GM18867 (cell line): ENCODE measurements at regions not wholly inside any gene's neighbourhood (a gene's known extent, or its start where the extent isn't known, plus 50 kb on each side); places are given as distances from the start of the nearest gene placed in this dataset.

Experiments
- ATAC-seq: cut with Tn5 transposase; IDR thresholded peaks from one replicate; pipeline ENCODE4 v1.9.1; 2021; ENCODE audit warnings: mild to moderate bottlenecking, moderate library complexity; ENCODE audit not compliant: unreplicated experiment

- ATAC-seq: no peak
Measured at GRCh38 chr4:85381968-85382367, 93.0 kb upstream of the ARHGAP24 start.

DNA sequence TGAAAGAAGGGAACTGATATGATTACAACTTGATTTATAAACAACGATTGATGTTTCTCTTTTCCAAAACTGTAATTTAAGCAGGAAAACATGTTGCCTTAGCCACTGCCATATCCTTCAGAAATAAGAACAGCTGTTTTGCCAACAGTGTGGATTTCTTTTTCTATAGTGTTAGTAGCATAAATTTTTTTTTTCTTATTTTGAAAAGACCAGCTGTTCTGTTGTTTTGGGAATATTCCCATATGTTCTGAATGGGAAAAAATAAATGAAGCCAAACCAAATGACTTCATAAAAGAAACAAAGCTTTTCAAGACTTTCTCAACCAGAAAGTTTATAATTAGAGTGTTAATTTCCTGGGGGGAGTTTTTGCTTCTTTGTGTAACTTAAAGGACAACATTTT lies 83.9 kb upstream of the ARHGAP24 start:
- no peak for ATAC-seq

DNA sequence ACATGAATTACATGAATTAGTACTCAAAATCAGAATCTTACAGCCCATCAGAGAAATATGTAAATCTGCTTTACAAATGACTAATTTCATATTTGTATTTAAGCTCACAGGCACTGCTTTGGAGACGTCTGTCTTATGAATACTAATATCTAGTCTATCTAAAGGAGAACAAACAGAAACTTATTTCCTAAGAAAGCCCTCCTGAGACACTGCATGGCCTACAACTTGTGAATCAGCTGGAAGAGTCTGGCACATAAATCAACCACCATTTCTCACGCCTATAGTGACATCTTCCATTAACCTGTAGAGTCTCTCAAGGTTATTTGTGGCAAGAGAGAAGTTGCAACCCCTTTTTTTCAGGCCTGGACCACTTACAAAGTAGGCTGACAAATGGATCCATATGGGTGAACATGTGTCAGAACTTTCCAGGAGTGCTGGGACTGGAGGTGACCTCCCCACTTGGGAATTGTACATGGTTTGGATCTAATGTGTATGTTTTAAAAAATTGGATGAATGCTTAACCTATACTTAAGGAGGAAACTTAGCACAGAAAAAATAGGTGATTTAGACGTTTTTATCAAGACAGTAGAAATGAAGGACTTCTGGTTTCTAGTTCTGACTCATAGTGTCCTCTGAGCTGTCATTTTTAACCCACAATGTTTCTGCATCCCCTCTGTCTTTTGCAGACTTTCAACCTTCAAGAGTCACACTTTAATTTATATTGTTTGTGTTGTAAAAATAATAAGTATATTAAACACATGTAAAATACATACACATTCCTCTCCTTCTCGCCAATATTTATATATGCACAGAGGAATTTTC lies 83.2 kb upstream of the ARHGAP24 start:
- peak; percentile 92 for ATAC-seq

DNA sequence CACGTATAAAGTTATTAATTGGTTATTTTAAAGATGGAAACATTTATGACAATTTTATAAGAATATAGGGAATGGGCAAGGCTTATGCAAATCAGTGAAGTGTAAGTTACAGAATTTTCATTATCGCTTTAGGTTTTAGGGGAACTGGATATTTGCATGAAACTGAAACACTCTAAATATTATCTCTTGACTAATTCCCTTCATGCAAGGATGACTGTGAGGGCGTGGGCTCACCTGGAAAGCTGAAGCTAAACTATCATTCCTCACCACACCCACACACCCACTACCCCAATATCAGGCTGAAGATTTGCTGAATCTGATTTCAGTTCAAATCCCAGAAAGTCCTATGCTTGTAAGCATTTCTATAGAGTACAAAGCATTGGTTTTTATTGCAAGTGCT lies 81.7 kb upstream of the ARHGAP24 start:
- peak; percentile 47 for ATAC-seq

- ATAC-seq: no peak
Measured at GRCh38 chr4:85398276-85398675, 76.7 kb upstream of the ARHGAP24 start.

- ATAC-seq: peak; percentile 85
Measured at GRCh38 chr4:85399270-85399669, 75.7 kb upstream of the ARHGAP24 start.

DNA sequence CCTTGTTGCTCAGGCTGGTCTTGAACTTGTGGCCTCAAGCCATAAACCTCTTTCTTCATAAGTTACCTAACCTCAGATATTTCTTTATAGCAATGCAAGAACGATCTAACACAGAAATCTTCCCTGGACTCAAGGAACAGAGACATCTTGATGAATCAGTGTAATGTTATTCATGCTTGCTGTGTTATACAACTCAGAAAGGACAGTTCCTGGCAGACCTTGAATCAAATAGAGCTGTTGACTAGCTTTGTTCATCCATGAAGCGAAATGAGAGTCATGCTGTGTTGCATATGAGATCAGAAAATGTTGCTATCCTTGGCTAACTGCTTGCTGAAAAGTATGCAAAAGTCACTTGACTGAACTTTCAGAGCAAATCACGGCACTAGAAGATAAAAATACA lies 72.6 kb upstream of the ARHGAP24 start:
- ATAC-seq: no peak

DNA sequence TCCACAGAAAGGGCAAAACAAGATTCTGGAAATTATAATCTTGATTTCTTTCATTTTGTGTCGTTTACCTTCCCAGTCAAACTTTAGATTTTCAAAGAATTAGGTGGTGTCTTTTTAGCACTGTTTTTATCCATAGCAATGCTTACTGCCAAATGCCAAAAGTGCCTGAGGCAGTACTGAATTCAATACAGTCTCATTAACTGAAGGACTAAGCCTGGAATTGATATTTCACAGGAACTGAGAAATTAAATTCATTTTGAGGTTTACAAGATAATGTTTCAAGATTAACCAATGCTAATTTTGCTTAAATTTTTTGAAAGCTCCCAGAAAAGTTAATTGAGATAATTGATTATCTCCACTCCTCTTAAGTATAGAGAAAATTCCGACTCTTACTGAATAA lies 68.8 kb upstream of the ARHGAP24 start:
- ATAC-seq: no peak

GRCh38 chr4:85407546-85407945 lies 67.4 kb upstream of the ARHGAP24 start:
- no peak for ATAC-seq

GRCh38 chr4:85408301-85408700 lies 66.6 kb upstream of the ARHGAP24 start:
- ATAC-seq: no peak

DNA sequence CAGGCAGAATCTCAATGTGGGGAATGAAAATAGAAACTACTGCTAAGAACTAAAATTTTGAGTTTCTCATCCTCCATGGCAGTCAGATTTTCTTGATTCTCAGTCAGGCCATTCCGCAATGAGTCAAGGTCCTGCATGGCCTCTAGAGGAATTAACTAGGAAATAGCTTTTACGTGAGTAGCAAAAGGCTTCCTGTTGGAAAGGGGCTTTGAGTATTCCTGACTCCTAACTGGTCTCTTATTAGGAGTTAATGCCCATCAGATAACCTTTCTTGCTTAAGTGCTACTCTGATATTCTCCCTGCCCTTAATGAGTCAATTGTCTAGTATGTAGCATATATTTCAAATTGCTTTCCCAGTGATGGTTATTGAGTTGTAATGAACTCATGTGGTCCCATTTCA lies 65.7 kb upstream of the ARHGAP24 start:
- no peak for ATAC-seq

GRCh38 chr4:85411386-85411785 lies 63.6 kb upstream of the ARHGAP24 start:
- ATAC-seq: no peak

DNA sequence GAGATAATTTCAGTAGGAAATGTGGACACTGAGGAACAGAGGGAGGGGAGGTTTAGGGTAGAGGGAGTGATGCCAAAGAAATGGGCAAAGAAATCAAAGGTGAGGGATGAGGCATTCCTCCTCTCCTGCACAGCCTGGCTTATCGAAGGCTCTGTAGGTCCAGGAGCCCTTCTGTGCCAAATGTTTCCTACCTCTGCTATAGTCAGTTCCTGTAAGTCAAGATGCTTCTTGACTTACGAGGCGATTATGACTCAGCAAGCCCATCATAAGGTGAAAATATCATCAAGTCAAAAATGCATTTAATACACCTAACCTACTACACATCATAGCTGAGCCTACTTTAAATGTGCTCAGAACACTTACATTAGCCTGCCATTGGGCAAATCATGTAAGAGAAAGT lies 60.0 kb upstream of the ARHGAP24 start:
- no peak for ATAC-seq

DNA sequence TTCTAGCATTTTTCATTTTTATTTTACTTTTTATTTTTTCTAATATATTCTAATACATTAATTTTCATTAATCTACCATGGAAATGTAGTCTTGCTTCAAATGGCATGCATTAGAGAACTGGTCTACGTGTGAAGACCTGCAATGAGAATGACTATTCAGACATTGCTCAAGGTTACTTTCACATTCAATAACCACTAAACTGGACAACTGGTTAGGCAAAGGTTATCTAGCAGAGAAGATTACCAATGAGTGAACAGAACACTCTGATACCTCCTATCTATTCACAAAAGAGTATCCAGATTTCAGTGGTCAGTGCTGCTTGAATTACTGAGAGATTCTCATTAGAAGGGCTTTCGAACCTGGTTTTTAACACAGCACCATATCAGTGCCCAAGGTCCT lies 58.9 kb upstream of the ARHGAP24 start:
- no peak for ATAC-seq

GRCh38 chr4:85419103-85419502 lies 55.8 kb upstream of the ARHGAP24 start:
- no peak for ATAC-seq

DNA sequence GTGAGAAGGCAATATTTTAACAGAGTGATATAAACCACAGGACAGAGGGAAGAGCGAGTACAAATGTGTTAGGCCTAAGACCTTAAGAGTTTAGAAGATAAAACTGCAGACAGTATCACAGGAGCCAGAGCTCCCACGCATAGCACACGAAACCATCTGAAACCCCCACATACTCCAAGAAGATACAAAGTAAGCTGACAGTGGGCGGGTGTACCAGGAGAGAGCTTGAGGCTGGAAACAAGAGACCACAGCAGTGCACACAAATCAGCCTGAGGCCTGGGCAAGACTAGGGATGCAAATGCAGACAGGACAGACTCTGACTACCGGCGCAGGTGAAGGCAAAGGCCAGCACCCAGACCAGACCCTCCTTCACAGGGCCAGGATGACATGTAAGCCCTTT lies 54.1 kb upstream of the ARHGAP24 start:
- no peak for ATAC-seq

DNA sequence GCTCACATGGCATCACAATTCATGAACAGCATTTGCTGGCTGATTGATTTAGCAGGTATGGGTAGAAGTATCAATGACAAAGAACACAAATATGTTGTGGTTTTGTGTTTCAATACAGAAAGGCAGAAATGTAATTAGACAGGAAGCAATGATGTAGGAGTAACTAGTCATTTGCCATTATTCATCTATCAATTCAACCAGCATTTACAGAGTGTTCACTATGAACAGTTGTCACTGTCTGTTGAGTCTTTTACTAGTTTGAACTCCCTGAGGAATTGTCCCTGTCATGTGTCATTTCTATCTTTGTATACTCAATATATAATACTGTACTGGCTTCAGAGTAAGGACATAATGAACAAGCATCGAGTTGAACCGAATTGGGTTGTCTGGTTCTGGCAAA lies 51.5 kb upstream of the ARHGAP24 start:
- peak; percentile 52 for ATAC-seq
